Hepatocyte (in vitro differentiated cells): ENCODE measurements at regions not wholly inside any gene's neighbourhood (a gene's known extent, or its start where the extent isn't known, plus 50 kb on each side); places are given as distances from the start of the nearest gene placed in this dataset.
A peak's percentile ranks its signal among the peaks of the same experiment; 100 is the strongest.

Experiments used
- DNase-seq: peaks from one replicate; pipeline ENCODE4 v3.0.0-alpha.2; 2016; ENCODE audit warnings: low spot score
- H2AFZ ChIP-seq: fragments of 200-600 bp; sonication (generic); 2 replicates; pipeline ENCODE4 v1.6.0; 2016; ENCODE audit warnings: antibody characterized with exemption, mild to moderate bottlenecking
- H3K27ac ChIP-seq: fragments of 200-600 bp; sonication (generic); 2 replicates; pipeline ENCODE4 v1.5.1; 2016; ENCODE audit warnings: mild to moderate bottlenecking
- H3K27me3 ChIP-seq: fragments of 200-600 bp; sonication (generic); 2 replicates; pipeline ENCODE4 v1.6.1; 2016
- H3K36me3 ChIP-seq: fragments of 200-600 bp; sonication (generic); replicated peaks from 2 replicates; pipeline ENCODE4 v1.5.1; 2016; ENCODE audit warnings: low read depth; ENCODE audit not compliant: insufficient read depth
- H3K4me1 ChIP-seq: fragments of 200-600 bp; sonication (generic); 2 replicates; pipeline ENCODE4 v1.5.1; 2016; ENCODE audit warnings: mild to moderate bottlenecking, moderate library complexity; ENCODE audit not compliant: insufficient read depth
- H3K4me2 ChIP-seq: fragments of 200-600 bp; sonication (generic); 2 replicates; pipeline ENCODE4 v1.6.0; 2016
- H3K4me3 ChIP-seq: fragments of 200-600 bp; sonication (generic); 2 replicates; pipeline ENCODE4 v1.5.1; 2016; ENCODE audit warnings: mild to moderate bottlenecking
- H3K79me2 ChIP-seq: fragments of 200-600 bp; sonication (generic); 2 replicates; pipeline ENCODE4 v1.6.0; 2017; ENCODE audit warnings: mild to moderate bottlenecking
- H3K9me2 ChIP-seq: fragments of 200-600 bp; sonication (generic); replicated peaks from 2 replicates; pipeline ENCODE4 v1.6.0; 2017; ENCODE audit warnings: mild to moderate bottlenecking; ENCODE audit not compliant: insufficient read depth
- H3K9me3 ChIP-seq: fragments of 200-600 bp; sonication (generic); 2 replicates; pipeline ENCODE4 v1.5.1; 2016; ENCODE audit warnings: low read depth, mild to moderate bottlenecking
- H4K20me1 ChIP-seq: fragments of 200-600 bp; sonication (generic); 2 replicates; pipeline ENCODE4 v1.6.0; 2016; ENCODE audit warnings: mild to moderate bottlenecking; ENCODE audit not compliant: insufficient read depth, poor library complexity, severe bottlenecking
- EZH2 ChIP-seq: fragments of 200-600 bp; sonication (generic); IDR thresholded peaks from 2 replicates; pipeline ENCODE4 v1.6.1; 2016; ENCODE audit warnings: antibody characterized with exemption, mild to moderate bottlenecking, borderline replicate concordance
- EZH2phosphoT487 ChIP-seq: fragments of 200-600 bp; sonication (generic); IDR thresholded peaks from one replicate; pipeline ENCODE4 v1.6.1; 2018; ENCODE audit warnings: antibody characterized with exemption, mild to moderate bottlenecking, low read depth, moderate library complexity; ENCODE audit not compliant: unreplicated experiment, severe bottlenecking
- WGBS: methylation state at CpG from one replicate; pipeline ENCODE4 v1.1.6; 2016; ENCODE audit warnings: low lambda C conversion rate; ENCODE audit errors: missing lambda C conversion rate; 5-methylcytosine and 5-hydroxymethylcytosine counted together
- TF ChIP-seq, protein P1 (sequence below): fragments of 200-600 bp; sonication (generic); IDR thresholded peaks from 2 replicates; pipeline ENCODE4 v1.5.1; 2016; ENCODE audit warnings: antibody characterized with exemption, mild to moderate bottlenecking; ENCODE audit not compliant: poor library complexity

- WGBS: 85% methylated on average over 9 of the region's 9 CpGs
- H3K27me3 ChIP-seq: peaks cover 18% of the 10 kb centered on the region
- H3K36me3 ChIP-seq: no peaks in the 10 kb centered on the region
- H3K4me2 ChIP-seq: no peak overlapping the region
- H2AFZ ChIP-seq: no peak overlapping the region
- H3K9me2 ChIP-seq: no peaks in the 10 kb centered on the region
- H3K4me3 ChIP-seq: no peak overlapping the region
- DNase-seq: no peak
- H3K9me3 ChIP-seq: no peaks in the 10 kb centered on the region
- H3K27ac ChIP-seq: no peak overlapping the region
- no peak for TF ChIP-seq EZH2
- TF ChIP-seq, protein P1, sequence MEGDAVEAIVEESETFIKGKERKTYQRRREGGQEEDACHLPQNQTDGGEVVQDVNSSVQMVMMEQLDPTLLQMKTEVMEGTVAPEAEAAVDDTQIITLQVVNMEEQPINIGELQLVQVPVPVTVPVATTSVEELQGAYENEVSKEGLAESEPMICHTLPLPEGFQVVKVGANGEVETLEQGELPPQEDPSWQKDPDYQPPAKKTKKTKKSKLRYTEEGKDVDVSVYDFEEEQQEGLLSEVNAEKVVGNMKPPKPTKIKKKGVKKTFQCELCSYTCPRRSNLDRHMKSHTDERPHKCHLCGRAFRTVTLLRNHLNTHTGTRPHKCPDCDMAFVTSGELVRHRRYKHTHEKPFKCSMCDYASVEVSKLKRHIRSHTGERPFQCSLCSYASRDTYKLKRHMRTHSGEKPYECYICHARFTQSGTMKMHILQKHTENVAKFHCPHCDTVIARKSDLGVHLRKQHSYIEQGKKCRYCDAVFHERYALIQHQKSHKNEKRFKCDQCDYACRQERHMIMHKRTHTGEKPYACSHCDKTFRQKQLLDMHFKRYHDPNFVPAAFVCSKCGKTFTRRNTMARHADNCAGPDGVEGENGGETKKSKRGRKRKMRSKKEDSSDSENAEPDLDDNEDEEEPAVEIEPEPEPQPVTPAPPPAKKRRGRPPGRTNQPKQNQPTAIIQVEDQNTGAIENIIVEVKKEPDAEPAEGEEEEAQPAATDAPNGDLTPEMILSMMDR: no peak
- no peak for TF ChIP-seq EZH2phosphoT487
- no peaks in the 10 kb centered on the region for H4K20me1 ChIP-seq
- no peaks in the 10 kb centered on the region for H3K79me2 ChIP-seq
- H3K4me1 ChIP-seq: no peaks in the 10 kb centered on the region
Observed at GRCh38 chr1:38326856-38327255, 280.3 kb upstream of the POU3F1 start.

- Histone ChIP-seq H3K79me2 (no peaks in the 10 kb centered on the region), H2AFZ (no peak overlapping the region), H3K9me3 (no peaks in the 10 kb centered on the region), H3K9me2 (no peaks in the 10 kb centered on the region), H3K4me3 (no peak overlapping the region), H4K20me1 (no peaks in the 10 kb centered on the region), H3K36me3 (no peaks in the 10 kb centered on the region), H3K4me1 (no peaks in the 10 kb centered on the region), H3K27ac (no peak overlapping the region), H3K27me3 (peaks cover 17% of the 10 kb centered on the region), H3K4me2 (no peak overlapping the region)
- WGBS: 63% methylated on average over 3 of the region's 3 CpGs
- TF ChIP-seq, protein P1: no peak
- TF ChIP-seq EZH2phosphoT487 (no peak), EZH2 (no peak)
- no peak for DNase-seq
Observed at GRCh38 chr1:38326135-38326534, 279.5 kb upstream of the POU3F1 start.

DNA sequence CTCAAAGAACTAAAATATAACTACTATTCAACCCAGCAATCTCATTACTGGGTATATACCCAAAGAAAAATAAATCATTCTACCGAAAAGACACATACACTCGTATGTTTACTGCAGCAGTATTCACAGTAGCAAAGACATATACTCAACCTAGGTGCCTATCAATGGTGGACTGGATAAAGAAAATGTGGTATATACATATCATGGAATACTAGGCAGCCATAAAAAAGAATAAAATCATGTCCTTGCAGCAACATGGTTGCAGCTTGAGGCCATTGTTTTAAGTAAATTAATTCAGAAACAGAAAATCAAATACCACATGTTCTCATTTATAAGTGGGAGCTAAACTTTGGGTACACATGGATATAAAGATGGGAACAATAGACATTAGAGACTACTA lies 266.2 kb upstream of the POU3F1 start:
- Histone ChIP-seq H3K4me3 (no peak overlapping the region), H3K9me3 (no peaks in the 10 kb centered on the region), H2AFZ (no peak overlapping the region), H4K20me1 (no peaks in the 10 kb centered on the region), H3K4me2 (no peak overlapping the region), H3K27me3 (no peaks in the 10 kb centered on the region), H3K4me1 (no peaks in the 10 kb centered on the region), H3K79me2 (no peaks in the 10 kb centered on the region), H3K36me3 (no peaks in the 10 kb centered on the region), H3K27ac (no peak overlapping the region), H3K9me2 (no peaks in the 10 kb centered on the region)
- TF ChIP-seq EZH2 (no peak), EZH2phosphoT487 (no peak)
- TF ChIP-seq, protein P1: no peak
- DNase-seq: no peak
- WGBS: 98% methylated on average over 2 of the region's 2 CpGs

DNA sequence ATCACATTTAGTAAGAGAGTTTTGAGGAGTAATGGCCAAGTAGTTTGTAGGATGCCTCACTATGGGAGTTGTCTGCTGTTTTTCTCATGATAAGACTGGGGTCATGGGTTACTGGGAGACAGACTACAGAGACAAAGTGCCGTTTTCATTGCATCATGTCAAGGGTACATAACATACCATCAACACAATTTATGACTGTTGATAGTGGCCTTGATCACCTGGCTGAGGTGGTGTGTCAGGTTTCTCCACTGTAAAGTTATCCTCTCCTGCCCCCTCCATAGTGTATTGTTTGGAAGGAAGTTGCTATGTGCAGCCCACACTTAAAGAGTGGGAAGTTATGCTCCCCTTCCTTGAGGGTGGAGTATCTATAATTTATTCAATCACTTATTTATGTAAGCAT lies 263.5 kb upstream of the POU3F1 start:
- Histone ChIP-seq H3K4me1 (no peaks in the 10 kb centered on the region), H3K27ac (no peak overlapping the region), H3K79me2 (no peaks in the 10 kb centered on the region), H3K27me3 (peaks cover 9% of the 10 kb centered on the region), H3K36me3 (no peaks in the 10 kb centered on the region), H4K20me1 (no peaks in the 10 kb centered on the region), H3K9me2 (no peaks in the 10 kb centered on the region), H3K9me3 (no peaks in the 10 kb centered on the region), H3K4me3 (no peak overlapping the region), H3K4me2 (no peak overlapping the region), H2AFZ (no peak overlapping the region)
- peak; percentile 15 for DNase-seq
- TF ChIP-seq EZH2phosphoT487: no peak
- TF ChIP-seq, protein P1: no peak
- no peak for TF ChIP-seq EZH2
- 29% methylated on average over 1 of the region's 1 CpG for WGBS
